ENCODE measurements at regions not wholly inside any gene's neighbourhood (a gene's known extent, or its start where the extent isn't known, plus 50 kb on each side); places are given as distances from the start of the nearest gene placed in this dataset.

- TF ChIP-seq SPI1 (IDR thresholded peaks at IDR 0.05; ENCODE audit: low read depth, low read length), result no peak
- no peak for TF ChIP-seq POLR2A (IDR thresholded peaks at IDR 0.05; ENCODE audit: low read depth, low read length)
Measured at GRCh38 chr3:27625864-27626263, 96.3 kb downstream of the EOMES start.

All from GM12891 (cell line).